Effector CD8-positive, alpha-beta T cell (primary cell): ENCODE measurements at regions not wholly inside any gene's neighbourhood (a gene's known extent, or its start where the extent isn't known, plus 50 kb on each side); places are given as distances from the start of the nearest gene placed in this dataset.

Experiments
- DNase-seq: peaks from one replicate; lab custom pipeline; 2025; lab: John Stamatoyannopoulos, UW

GRCh38 chr7:67690700-67691099, 694.1 kb downstream of the TYW1 start:
- DNase-seq, result no peak

GRCh38 chr7:67692425-67692824, 695.8 kb downstream of the TYW1 start:
- no peak for DNase-seq

- no peak for DNase-seq
Observed at GRCh38 chr7:67696124-67696523, 699.5 kb downstream of the TYW1 start.

- no peak for DNase-seq
Observed at GRCh38 chr7:67696878-67697277, 700.2 kb downstream of the TYW1 start.

- DNase-seq, result no peak
Observed at GRCh38 chr7:67698354-67698753, 701.7 kb downstream of the TYW1 start.

- DNase-seq, result no peak
Observed at GRCh38 chr7:67705850-67706249, 709.2 kb downstream of the TYW1 start.

- DNase-seq, result no peak
Observed at GRCh38 chr7:67711706-67712105, 715.1 kb downstream of the TYW1 start.

GRCh38 chr7:67713451-67714056, 716.9 kb downstream of the TYW1 start:
- no peak for DNase-seq

GRCh38 chr7:67716729-67717128, 720.1 kb downstream of the TYW1 start:
- DNase-seq, result no peak

- no peak for DNase-seq
Observed at GRCh38 chr7:67723591-67723990, 727.0 kb downstream of the TYW1 start.

- no peak for DNase-seq
Observed at GRCh38 chr7:67724435-67724834, 727.8 kb downstream of the TYW1 start.

- no peak for DNase-seq
Observed at GRCh38 chr7:67724955-67725354, 728.3 kb downstream of the TYW1 start.

- no peak for DNase-seq
Observed at GRCh38 chr7:67725423-67725822, 728.8 kb downstream of the TYW1 start.

- no peak for DNase-seq
Observed at GRCh38 chr7:67729771-67730170, 733.1 kb downstream of the TYW1 start.

- DNase-seq, result no peak
Observed at GRCh38 chr7:67731704-67732103, 735.1 kb downstream of the TYW1 start.

GRCh38 chr7:67732898-67733297, 736.3 kb downstream of the TYW1 start:
- DNase-seq, result no peak

GRCh38 chr7:67738145-67738544, 741.5 kb downstream of the TYW1 start:
- no peak for DNase-seq

- no peak for DNase-seq
Observed at GRCh38 chr7:67738958-67739357, 742.3 kb downstream of the TYW1 start.

GRCh38 chr7:67743501-67743900, 746.9 kb downstream of the TYW1 start:
- no peak for DNase-seq

- no peak for DNase-seq
Observed at GRCh38 chr7:67752227-67752626, 755.6 kb downstream of the TYW1 start.

- no peak for DNase-seq
Observed at GRCh38 chr7:67753891-67754290, 757.3 kb downstream of the TYW1 start.

- DNase-seq, result no peak
Observed at GRCh38 chr7:67754651-67755050, 758.0 kb downstream of the TYW1 start.

- DNase-seq, result no peak
Observed at GRCh38 chr7:67758551-67758950, 761.9 kb downstream of the TYW1 start.

GRCh38 chr7:67760971-67761370, 764.3 kb downstream of the TYW1 start:
- no peak for DNase-seq

GRCh38 chr7:67762516-67762915, 765.9 kb downstream of the TYW1 start:
- DNase-seq, result no peak
